ENCODE measurements at regions not wholly inside any gene's neighbourhood (a gene's known extent, or its start where the extent isn't known, plus 50 kb on each side); places are given as distances from the start of the nearest gene placed in this dataset.
"Not testable (repeated sequence)": the region's sequence is repeated elsewhere in the genome, so short reads cannot be mapped to it uniquely, and the experiment has no call there.

DNA sequence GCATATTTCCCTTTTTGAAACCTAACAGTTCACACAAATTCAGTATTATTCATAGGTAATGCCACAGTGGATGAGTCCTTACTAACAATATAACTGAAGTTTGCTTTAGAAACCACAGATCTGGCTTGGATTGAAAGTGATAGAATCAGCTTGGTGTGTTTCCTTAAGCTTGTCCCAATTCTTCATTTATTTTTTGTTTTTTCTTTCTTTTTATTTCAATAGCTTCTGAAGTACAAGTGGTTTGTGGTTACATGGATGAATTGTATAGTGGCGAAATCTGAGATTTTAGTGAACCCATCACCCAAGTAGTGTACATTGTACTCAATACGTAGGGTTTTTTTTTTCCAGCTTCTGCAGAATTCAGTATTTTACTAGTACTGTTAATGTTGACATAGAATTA, 518.2 kb upstream of the SEMA3D start:
- DNase-seq, result no peak

DNA sequence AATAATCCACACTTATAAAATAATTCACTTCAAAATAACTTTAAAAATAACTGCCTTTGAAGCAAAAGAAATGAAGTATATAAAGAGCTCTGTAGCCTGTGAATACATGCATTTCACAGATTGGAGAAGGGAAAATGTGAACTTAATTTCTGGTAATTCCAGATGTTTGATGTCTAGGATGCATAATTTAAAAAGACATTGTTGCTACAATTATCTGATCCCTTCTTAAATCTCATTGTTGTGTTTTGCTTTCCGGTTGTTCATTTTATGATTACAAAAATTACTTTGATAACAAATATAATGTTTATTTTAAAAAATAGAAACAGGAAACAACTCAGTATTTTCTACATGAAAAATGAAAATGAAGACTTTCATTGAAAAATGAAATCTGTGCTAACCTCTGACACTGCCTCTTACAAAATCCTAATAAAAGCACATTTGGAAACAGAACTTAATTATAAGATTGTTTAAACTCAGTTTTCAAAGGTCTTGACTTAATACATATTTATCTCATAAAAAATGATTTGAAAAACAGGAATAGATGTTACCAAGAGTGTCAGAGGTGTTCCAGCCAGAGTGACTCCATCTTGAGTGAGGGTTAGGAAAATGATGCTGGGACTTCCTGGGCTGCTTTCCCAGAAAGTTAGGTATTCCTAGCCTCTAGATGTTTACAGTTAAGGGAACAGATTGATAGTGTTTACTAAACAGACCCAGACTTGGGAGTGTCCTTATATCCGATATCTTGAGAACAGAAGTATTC, 516.6 kb upstream of the SEMA3D start:
- no peak for DNase-seq

DNA sequence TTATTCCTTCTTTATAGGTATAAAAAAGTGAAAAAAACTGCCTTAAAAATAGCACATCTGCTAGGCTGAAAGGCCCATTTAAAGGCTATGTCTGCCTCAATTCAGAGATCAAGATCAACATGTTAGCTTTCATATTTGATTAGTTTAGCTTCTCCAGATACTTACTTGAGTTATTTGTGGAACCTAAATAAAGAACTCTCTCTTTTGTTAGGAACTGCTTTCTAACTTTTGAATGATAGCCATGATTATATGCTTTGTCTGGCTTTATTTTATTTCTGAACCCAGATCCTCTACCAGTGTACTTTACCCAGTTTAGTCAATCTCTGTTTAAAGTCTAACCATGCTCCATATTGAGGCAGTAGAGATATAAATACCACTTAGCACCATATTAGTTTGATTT, 515.5 kb upstream of the SEMA3D start:
- no peak for DNase-seq

DNA sequence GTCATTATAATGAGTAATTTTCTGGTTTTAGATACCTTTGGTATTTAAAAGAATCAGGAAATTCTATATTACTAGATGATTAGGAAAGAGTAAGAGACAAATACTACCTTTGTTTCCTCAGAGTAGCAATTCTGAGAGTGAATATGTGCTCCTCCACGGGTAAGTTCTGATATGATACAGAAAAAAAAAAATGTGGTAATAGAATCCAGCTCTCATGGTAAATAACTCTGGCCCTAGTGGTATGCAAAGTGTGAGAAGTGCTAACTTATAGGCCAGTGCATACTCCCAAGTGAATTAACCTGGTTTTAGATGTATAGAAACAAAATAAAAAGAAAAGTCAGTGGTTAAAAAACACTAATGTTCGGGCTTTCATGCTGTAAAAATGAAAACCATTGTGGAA, 512.6 kb upstream of the SEMA3D start:
- no peak for DNase-seq

DNA sequence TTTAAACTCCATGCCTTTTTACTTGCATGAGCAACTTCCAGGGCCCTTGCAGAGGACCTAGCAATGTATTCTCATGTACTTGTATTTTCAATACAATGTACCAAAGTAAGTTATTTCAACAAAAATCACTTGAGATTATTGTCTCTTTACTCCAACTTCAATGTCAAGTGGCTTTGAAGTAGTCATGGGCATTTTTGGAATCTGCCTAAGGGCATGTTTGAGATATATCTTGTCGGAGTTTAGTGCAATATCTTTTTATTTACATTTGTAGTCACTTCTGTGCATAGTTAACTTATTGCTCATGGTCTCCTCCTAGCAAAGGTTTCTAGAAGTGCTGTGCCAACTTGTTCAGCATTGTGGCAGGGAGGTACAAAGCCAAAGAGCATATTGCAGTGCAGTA, 508.7 kb upstream of the SEMA3D start:
- DNase-seq, result no peak

DNA sequence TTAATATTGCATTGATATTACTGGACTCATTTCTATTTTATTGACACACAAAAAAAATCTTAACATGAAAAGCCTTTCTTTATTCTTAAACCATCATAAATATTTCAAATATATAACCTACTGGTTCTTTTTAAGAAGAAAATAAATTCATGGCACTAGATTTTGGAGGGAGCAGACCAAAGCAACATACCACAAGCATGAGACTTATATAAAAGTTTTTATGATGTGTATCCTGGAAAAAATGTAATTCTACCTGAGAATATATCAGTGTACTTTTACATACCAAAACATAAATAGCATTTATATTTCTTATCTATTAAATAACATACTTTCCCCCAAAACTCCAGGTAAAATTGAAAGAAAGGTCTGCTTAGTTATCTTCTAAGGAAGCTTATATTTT, 508.2 kb upstream of the SEMA3D start:
- DNase-seq, result no peak

DNA sequence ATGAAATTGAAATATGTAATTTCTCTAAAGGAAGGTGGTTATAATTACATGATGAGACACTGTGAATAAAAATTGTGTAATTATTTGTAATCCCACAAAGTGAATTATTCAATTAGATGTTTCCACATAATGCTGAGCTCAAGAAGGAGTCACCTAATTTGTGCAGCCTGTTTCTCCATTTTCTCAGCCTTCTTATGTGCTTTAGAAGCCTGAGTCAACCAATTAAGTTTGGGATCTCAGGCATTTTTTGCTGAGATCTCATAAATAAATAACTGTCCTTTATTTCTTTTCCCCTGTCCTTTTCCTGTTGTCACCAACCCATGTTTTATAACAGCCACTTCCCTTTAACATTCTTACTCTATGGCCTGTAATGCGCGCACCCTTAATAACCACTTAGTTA, 506.5 kb upstream of the SEMA3D start:
- DNase-seq, result no peak

DNA sequence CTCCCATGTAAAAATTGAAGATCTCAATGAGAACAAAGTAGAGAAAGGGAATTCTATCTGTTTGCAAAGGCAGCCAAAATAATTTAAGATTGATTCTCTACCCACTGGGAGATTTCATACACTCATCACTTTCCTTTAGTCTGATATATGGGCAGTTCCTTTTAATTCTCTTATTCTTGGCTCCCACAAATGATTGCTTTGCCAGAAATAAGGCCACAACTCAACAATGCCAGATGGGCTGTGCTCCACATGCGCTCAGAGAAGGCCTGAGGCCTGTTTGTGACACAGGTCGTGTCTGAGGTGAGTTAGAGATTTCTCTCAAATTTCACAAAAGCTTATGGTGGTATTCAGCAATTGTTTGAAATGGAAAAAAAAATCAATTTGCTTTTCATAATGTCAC, 501.9 kb upstream of the SEMA3D start:
- DNase-seq, result no peak

DNA sequence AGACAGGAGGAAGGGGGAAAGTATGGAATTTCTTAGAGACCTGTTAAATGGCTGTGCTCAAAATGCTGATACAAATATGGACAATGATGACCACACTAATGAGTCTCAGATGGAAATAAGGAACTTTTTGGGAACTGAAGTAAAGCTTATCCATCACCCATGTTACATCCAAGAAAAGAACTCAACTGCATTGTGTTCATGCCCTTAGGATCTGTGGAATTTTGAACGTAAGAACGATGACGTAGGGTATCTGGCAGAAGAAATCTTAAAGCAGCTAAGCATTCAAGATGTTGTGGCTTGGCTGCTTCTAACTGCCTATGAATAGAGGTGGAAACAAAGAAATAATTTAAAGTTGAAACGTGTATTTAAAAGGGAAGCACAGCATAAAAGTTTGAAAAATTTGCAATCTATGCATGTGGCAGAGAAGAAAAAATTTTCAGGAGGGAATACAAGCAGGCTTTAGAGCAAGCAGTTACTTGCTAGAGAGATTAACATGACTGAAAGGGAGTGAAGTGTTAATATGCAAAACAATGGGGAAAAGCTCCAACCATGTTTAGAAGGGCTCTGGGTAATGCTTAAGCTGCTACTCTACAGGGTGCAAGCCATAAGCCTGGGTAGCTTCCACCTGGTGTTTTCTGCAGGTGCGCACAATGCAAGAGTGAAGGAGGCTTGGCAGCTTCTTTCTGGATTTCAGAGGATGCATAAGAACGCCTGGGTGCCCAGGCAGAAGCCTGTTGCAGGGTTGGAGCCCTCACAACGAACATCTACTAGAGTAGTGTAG, 499.7 kb upstream of the SEMA3D start:
- no peak for DNase-seq

DNA sequence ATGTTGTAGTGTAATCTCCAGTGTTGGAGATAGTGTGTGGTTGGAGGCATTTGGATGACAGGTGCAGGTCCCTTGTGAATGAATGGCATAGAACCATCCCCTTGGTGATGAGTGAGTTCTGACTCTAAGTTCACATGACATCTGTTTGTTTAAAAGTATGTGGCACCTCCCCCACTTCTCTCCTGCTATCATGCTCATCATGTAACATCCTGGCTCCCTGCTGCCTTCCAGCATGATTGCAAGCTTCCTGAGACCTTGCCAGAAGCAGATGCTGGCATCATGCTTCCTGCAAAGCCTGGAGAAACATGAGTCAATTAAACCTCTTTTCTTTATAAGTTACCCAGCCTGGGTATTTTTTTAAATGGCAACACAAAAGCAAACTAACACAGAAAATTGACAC, 499.0 kb upstream of the SEMA3D start:
- no peak for DNase-seq

DNA sequence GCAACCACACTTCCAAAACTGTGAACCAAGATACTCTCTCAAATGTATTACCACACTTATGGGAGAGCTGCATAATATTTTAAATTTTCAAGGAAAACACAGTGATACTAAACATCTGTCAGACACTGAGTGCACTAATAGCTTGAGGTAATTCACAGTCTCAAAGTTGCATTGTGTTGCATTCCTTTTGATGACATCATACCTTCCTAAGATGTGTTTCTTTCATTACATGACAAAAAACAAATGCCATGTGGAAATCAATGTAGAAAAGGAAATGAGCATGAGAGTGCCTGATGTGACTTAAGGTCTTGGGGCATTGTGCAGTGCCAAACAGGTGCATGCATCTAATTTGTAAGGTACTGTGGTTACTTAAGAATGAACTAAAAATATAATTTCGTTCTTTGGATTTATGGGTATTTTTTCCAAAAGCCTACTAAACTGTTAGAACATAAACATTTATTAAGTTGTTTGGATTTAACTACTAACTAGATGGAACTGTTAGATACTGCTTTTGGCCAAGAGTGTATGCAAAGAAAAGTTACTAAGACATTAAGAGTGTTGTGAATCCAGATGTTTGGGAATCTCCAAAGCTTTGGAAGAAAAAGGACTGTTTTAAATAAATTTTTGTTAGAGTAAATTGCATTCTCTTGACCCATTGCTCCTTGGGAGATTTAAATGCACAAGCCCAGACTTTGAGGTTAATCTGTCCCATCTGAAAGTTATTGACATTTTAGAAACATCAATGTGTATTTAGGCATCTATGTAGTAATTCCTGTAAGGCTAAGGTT, 496.2 kb upstream of the SEMA3D start:
- no peak for DNase-seq

DNA sequence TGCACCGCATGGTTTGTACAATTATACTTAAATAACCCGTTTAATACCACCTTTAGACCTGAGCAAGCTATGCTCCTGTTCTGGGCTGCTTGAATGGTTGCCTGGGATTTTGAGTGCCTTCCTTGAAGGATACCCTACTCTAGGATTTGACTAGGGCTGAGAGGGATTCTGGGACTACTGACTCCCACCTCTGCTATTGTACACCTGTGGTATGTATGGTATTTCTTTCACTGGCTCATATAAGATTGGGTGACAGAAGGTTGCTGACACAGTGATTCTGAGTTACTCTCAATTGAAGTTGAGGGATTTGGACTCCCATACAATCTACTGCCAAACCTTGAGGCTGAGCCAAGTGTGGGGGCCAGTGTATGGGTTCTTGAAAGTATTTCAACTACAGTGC, 494.4 kb upstream of the SEMA3D start:
- DNase-seq, result no peak

DNA sequence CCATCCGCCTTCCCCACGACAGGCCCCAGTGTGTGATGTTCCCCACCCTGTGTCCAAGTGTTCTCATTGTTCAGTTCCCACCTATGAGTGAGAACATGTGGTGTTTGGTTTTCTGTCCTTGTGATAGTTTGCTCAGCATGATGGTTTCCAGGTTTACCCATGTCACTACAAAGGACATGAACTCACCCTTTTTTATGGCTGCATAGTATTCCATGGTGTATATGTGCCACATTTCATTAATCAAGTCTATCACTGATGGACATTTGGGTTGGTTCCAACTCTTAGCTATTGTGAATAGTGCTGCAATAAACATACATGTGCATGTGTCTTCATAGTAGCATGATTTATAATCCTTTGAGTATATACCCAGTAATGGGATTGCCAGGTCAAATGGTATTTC, 488.2 kb upstream of the SEMA3D start:
- not testable (repeated sequence) for DNase-seq

DNA sequence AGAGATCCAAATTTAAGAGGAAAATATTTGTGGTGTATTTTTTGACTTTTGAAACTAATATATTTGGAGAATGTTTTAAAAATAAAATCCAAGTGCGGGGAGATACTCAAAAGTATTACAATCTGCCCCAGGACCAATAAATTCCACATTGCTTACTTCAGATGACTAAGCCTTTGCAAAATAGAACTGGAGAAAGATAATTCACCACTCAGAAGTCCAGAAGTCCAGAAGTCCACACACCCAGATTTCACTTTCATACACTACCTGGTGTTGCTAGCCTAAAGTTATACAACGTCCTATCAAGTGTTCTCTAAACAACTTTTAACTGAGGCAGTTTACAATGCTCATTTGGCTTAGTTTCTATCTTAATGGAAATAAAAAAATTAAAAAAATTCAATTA, 487.0 kb upstream of the SEMA3D start:
- no peak for DNase-seq

DNA sequence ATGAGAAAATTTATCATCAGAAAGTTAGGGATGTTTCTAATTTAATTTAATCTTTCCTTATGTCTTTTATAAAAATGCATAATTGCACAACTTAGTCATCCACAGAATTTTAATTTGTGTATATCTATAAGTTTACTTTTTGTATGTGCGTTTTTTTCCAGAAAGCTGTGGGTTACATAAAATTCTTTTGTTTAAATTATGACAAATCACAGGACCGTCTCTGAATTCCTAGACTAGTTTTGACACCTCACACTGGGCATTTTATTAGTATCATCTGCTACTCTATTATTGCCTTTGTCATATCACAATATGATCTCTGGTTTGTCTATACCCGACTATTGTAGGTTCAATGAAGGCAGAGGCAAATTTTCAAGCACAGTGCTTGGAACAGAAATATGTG, 482.4 kb upstream of the SEMA3D start:
- DNase-seq, result no peak

DNA sequence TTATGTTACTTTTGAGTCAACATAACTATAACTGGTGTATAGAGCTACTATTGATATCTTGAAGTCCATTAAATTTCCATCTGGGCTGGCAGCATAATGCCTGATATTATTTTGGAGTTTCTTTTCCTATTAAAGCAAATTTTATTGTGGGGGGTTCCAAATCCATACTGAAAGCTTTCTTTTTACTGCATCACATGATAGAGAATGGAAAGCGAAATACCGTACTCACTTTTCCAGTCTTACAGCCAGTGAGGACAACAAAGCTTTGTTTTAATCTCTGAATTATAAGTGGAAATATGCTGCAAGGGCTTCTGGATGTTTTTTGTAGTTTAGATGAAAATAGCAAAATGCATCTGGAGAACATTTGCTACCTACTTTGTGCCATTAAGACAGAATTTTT, 477.5 kb upstream of the SEMA3D start:
- DNase-seq, result no peak

DNA sequence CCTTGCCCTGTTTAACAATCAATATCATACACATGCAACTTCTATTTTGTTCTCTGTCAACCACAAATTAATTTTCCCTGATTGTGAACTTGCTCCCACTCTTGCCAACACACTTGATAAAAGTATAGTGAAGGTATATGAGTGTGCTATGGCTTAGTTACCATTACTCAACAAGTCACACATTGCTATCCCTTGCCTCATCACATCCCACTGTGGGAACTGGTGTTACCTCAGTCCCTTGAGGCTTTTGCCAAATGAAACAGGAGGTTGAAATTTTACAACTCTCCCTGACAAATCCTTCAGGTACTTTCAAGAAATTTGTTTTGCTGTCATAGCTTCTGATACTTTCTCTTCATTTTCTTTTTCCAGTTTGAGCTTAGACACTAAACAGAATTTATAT, 472.5 kb upstream of the SEMA3D start:
- DNase-seq, result no peak

DNA sequence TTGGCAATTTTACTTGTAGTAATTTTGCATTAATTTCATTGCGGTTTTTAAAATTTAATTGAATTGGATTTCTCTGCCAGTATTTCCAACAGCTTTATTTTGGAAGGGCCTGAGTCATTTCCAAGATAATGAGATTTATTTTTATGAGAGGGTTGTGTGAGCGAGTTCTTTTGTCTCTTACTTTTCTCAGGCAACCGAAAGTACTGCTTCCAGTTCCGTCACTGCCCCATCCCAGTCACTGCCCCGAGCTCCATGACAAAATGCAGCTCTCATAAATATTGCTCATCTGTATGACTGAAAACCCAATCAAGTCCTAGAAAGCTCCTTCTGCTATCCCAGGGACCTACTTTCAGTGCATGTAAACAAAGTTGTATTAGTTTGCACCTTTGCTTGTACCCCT, 468.4 kb upstream of the SEMA3D start:
- DNase-seq, result no peak

DNA sequence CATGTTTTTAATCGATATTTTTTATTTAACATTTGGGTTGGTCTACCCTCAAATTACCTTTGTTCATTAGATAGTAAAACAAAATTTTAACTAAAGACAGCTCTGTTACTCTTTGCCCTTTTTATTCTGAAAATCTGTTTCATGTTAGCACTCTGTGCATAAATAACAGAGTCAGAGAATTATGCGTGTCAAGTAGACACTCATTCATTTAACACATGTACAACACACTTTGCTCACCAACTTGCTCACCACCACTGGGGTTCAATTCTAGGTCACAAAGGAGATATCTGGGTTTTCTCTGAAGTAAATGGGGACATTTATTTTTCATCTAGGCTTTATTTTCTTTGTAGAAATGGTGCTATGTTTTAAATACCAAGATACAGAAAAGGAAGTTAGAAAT, 457.4 kb upstream of the SEMA3D start:
- DNase-seq, result no peak

DNA sequence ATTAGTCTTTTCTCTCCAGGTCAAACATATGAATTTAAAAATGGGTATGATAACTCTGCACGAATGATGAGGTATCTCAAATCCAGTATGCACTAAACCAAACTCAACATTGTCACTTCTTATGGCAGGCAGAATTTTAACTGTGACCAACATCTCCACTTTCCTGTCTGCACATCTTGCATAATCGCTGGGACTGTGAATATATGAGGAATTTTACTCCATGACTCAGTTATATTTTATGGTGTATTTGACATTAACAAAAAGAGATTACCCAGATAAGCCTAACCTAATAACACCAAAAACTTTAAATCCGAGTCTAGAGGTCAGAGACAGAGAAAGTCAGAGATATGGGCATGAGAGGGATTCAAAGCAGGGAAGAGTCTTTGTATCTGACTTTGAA, 454.5 kb upstream of the SEMA3D start:
- no peak for DNase-seq

DNA sequence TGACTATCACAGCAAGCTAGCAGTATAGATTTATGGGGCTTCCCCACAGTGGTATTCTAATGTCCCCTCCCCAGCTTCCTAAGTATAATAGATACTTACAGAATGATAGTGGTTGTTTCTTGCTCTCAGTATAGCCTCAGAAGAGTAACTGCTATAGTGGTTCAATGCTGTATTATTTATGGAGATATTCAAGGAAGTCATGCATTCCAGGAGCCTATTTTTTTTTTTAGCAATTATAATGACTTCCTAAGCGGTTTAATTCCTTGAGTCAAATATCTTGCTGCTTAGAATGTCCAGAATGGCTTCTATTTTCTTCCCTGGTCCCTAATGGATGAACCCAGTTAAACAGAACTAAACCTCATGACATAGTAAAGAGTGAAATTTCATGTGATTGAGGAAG, 451.5 kb upstream of the SEMA3D start:
- no peak for DNase-seq

DNA sequence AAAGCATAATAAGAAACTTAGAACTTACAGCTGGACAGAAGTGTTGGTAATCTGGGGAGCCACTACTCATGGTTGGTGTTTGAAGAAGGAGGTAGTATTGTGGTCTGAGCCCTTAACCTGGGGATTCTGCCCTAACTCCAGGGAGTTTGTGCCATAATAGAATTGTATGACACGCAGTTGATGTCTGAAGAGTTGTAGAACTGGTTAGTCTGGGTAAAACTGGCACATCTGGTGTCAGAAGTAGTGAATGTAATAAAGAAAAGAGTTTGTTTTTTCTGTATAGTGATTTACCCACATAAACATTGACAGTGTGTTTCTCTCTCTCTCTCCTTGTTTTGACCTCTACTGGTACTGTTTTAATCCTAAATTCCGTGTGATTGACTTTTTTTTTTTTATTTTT, 448.1 kb upstream of the SEMA3D start:
- no peak for DNase-seq

DNA sequence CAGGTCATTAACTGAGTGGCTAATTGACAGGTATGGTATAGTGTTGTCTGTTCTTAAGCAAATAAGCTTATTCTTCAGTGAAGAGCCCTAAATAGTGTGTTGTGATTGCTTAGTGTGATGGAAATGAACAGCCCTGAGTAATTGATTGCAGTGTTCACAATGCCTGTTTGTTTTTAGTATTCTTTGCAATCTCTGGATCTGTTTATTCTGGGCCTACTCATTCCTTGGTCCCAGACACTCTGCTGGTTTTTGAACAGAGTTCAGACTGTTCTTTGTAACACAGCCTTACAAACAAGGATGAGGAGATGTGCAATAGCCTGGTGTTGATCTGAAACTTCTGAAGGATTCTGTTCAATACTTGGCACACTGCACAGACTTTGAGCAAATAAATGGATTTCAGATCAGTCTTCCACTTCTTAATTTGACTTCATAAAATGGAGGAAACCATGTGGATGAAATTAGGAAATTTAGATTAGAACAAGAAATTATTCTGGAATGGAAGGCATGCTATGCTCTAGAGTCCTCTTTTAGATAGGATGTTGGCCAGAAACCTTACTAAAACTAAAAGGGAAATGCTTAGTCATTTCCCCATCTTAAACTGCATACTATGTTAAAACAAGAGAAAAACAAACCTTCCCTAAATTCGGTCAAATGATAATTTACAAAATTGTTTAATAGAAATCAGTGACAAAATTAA, 444.2 kb upstream of the SEMA3D start:
- DNase-seq, result no peak

Data from activated gamma-delta T cell treated with Interleukin-2 at 50 U/mL for 16 hours (primary cell).